Heart right ventricle (tissue), 16 donors: ENCODE measurements at regions not wholly inside any gene's neighbourhood (a gene's known extent, or its start where the extent isn't known, plus 50 kb on each side); places are given as distances from the start of the nearest gene placed in this dataset.
A peak's percentile ranks its signal among the peaks of the same experiment; 100 is the strongest.

Source experiments
- ATAC-seq, 8 donors: fragments of 200-7000 bp; cut with Tn5 transposase; one replicate each; pipeline ENCODE4 v1.9.1; 2020; ENCODE audit warnings: mild to moderate bottlenecking in 8 of 8, moderate library complexity in 8 of 8, moderate number of reproducible peaks in 1 of 8
- DNase-seq, 2 donors: peaks; one replicate each; pipeline ENCODE4 v3.0.0-alpha.2; 2020
- H3K27ac ChIP-seq, 10 donors: fragments of 200-600 bp; sonication (generic) in 2 of 10; one replicate each; pipeline versions ENCODE4 v1.5.0 to v1.8.0; 2020 to 2022; ENCODE audit warnings: mild to moderate bottlenecking in 3 of 10
- H3K27me3 ChIP-seq, 7 donors: fragments of 200-600 bp; one replicate each; pipeline ENCODE4 v1.8.0; 2021 to 2022; ENCODE audit warnings: mild to moderate bottlenecking in 2 of 7
- H3K36me3 ChIP-seq, 9 donors: fragments of 200-600 bp; sonication (generic) in 1 of 9; one replicate each; pipeline versions ENCODE4 v1.5.0 to v1.8.0; 2020 to 2022; ENCODE audit warnings: mild to moderate bottlenecking in 2 of 9
- H3K4me1 ChIP-seq, 9 donors: fragments of 200-600 bp; sonication (generic) in 1 of 9; one replicate each; pipeline versions ENCODE4 v1.5.0 to v1.8.0; 2020 to 2022; ENCODE audit warnings: mild to moderate bottlenecking in 4 of 9
- H3K4me3 ChIP-seq, 10 donors: fragments of 200-600 bp; sonication (generic) in 2 of 10; one replicate each; pipeline versions ENCODE4 v1.5.0 to v1.8.0; 2020 to 2022; ENCODE audit warnings: mild to moderate bottlenecking in 7 of 10, moderate library complexity in 2 of 10
- H3K9me3 ChIP-seq, 11 donors: fragments of 200-600 bp in 10 of 11; sonication (generic) in 2 of 11; one replicate each; pipeline versions ENCODE4 v1.5.0 to v1.8.0; 2013 to 2022; ENCODE audit warnings: mild to moderate bottlenecking in 2 of 11, control low read depth in 1 of 11, moderate library complexity in 1 of 11
- WGBS, 2 donors: extraction: QIAGEN DNeasy Blood & Tissue Kit; methylation state at CpG; one replicate each; pipeline ENCODE4 v1.1.7; 2013; ENCODE audit warnings: inconsistent platforms in 1 of 2; 5-methylcytosine and 5-hydroxymethylcytosine counted together
- intact Hi-C, 10 donors: fragments of 100-400 bp; cut with DNase I; formaldehyde crosslinking; loops; one replicate each; pipeline versions ENCODE4 v1.11.1 to v1.14.2; 2022
- TF ChIP-seq, protein P1 (sequence below), 9 donors: fragments of 200-600 bp; sonication (generic) in 2 of 9; IDR thresholded peaks; one replicate each; pipeline versions ENCODE4 v1.5.0 to v1.8.0; 2021 to 2022; ENCODE audit warnings: antibody characterized with exemption in 9 of 9, mild to moderate bottlenecking in 5 of 9, moderate library complexity in 1 of 9
- donor health status: Arrhythmogenic right ventricular cardiomyopathy.
- donor health status: ischemic (EF 13 %, LVEDD 7.1; RV severe dilation, severe dysfunction).
- donor health status: healthy with polysubstance abuse.
- donor health status: DM: no; HTN: yes; CAD: no.
- donor health status: DM: no; HTN: no; CAD: no.
- donor health status: ischemic (EF 25% LVEDD 6.9; RV normal size, moderate dysfunction).
- donor health status: ischemic (EF 25% LVEDD 5.7; RV mildly dilated, moderate dysfunction).
- donor health status: healthy.
- donor health status: DM: yes; HTN: yes; CAD: no.
- donor health status: Ischemic cardiomyopathy.
- donor health status: ischemic (EF 35%, LVEDD 5.7; RV mildly dilated, moderate dysfunction).
- donor health status: nonischemic (EF 11% LVEDD 7.7; RV severe dilation, severe dysfunction).
- donor health status: DM: yes; HTN: yes; CAD: no.
- donor health status: PGD.
- donor health status: ischemic (EF 29% LVEDD 5.4; RV normal size, mild dysfunction).
- donor health status: nonischemic (EF 23%, LVEDD 6.1; RV moderate dilation, normal function).

DNA sequence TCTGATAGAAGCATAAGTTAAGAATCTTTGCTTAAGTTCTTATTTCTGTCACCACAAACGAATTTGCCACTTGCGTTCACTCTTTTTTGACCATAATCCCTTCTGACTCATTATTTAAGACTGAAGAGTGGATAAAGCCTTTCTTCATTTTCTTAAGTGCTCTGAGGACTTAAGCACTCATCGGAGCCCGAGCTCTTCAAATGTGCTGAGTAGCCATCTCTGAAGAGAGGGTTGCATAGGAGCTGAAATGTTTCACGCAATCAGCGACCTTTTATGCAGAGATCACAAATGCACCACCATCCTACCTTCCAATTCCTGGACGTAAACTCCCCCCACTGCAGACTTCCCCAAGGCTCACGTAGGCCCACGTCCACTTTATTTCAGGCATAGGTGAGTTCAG is 699.2 kb downstream of the IRX1 start:
- Histone ChIP-seq H3K27ac (no peak overlapping the region), H3K36me3 (no peaks in the 10 kb centered on the region), H3K4me1 (no peaks in the 10 kb centered on the region), H3K4me3 (no peak overlapping the region), H3K9me3 (peaks cover 0 to 5% (median 0%) of the 10 kb centered on the region in 11 donors), H3K27me3 (peaks cover 0 to 15% (median 0%) of the 10 kb centered on the region in 7 donors)
- DNase-seq (no peak), ATAC-seq (no peak)
- intact Hi-C loops, result no loop called here
- 75% methylated on average over 9 of the region's 9 CpGs for WGBS, 2 donors
- TF ChIP-seq, protein P1, sequence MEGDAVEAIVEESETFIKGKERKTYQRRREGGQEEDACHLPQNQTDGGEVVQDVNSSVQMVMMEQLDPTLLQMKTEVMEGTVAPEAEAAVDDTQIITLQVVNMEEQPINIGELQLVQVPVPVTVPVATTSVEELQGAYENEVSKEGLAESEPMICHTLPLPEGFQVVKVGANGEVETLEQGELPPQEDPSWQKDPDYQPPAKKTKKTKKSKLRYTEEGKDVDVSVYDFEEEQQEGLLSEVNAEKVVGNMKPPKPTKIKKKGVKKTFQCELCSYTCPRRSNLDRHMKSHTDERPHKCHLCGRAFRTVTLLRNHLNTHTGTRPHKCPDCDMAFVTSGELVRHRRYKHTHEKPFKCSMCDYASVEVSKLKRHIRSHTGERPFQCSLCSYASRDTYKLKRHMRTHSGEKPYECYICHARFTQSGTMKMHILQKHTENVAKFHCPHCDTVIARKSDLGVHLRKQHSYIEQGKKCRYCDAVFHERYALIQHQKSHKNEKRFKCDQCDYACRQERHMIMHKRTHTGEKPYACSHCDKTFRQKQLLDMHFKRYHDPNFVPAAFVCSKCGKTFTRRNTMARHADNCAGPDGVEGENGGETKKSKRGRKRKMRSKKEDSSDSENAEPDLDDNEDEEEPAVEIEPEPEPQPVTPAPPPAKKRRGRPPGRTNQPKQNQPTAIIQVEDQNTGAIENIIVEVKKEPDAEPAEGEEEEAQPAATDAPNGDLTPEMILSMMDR (IDR thresholded peaks at IDR 0.05), result no peak

DNA sequence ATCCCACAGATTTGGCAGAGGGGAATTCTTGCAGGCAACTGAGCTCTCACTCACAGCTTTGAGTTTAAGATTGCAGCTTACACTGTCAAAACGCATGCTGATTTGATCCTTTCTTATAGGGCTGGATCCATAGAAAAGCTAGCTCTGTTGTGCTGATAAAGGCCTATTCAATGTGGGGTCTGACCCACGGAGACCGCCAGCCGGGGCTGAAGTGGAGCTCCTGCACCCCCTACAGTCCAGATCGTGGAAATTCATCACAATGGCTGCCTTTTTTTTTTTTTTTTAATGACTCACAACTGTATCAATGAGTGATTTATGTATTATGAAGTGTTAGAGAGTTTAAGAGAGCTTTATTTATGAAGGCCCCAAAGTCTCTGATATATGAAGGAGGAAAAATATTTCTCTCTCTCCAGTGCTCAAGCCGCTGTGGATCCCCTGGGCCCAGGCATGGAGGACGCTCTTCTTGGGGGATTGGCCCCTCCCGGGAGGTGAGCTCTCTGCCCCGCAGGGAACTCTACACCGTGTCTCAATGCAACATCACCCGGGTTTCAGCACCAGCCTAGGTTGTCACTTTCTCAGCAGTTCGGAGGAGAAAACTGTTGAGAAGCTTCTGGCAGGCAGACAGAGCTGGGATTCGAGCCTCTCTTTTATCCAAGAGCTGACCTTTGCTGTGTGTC is 700.2 kb downstream of the IRX1 start:
- intact Hi-C loops, result no loop called here
- Histone ChIP-seq H3K9me3 (peaks cover 0 to 5% (median 0%) of the 10 kb centered on the region in 11 donors), H3K27ac (no peak overlapping the region), H3K4me3 (no peak overlapping the region), H3K27me3 (peaks cover 0 to 15% (median 0%) of the 10 kb centered on the region in 7 donors), H3K4me1 (no peaks in the 10 kb centered on the region), H3K36me3 (no peaks in the 10 kb centered on the region)
- TF ChIP-seq, protein P1 (IDR thresholded peaks at IDR 0.05), result peak; percentile 14 to 67 (median 48)
- WGBS, 2 donors, result 25 to 28% methylated on average over 13 of the region's 13 CpGs
- ATAC-seq (peak in 2 of 8 donors; percentile 28 to 35), DNase-seq (no peak)

DNA sequence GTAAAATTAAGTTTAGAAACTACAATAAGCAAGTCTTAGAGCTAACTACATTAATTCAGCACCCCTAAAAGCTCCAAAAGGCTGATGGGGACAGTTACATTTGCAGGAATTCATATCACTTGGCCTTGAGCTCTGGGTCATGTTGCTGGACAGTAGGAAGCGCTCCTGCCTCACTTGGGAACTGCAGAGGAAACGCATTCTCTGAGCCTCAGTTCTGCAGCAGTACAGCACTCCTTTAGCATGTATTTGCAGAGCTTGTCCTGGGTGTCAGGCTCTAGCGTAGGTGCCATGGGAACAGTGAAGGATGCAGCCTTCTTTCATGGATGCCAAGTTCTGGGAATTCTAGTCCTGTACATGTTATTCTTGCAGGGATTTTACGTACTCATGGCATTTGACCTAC is 710.4 kb downstream of the IRX1 start:
- H3K27me3 ChIP-seq, result peaks cover 0 to 2% (median 0%) of the 10 kb centered on the region in 7 donors
- no peak for ATAC-seq
- H3K4me3 ChIP-seq, result no peak overlapping the region
- intact Hi-C loops, result no loop called here
- H3K9me3 ChIP-seq, result no peaks in the 10 kb centered on the region
- H3K36me3 ChIP-seq, result no peaks in the 10 kb centered on the region
- no peak for DNase-seq
- 74 to 80% methylated on average over 4 of the region's 4 CpGs for WGBS, 2 donors
- H3K4me1 ChIP-seq, result no peaks in the 10 kb centered on the region
- H3K27ac ChIP-seq, result no peak overlapping the region
- TF ChIP-seq, protein P1 (IDR thresholded peaks at IDR 0.05), result no peak

DNA sequence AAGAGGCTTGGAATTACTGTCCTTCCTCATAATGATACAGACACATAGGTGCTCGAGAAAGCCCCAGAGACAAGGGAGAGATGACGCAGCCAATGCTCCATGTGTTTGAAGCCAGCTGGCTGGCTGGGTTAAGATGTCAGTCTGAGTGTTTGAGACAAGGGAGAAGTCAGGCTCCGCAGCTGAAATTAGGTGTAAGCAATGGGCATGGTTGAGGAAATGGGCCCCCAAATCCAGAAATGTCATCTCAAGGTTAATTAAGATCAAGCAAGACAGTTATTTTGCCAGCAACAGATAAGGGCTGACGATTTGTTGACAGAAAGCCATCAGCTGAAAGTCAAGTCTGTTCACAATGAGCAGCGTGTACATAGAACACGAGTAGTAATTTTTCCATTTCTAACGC is 713.4 kb downstream of the IRX1 start:
- ATAC-seq, result no peak
- H3K36me3 ChIP-seq, result no peaks in the 10 kb centered on the region
- TF ChIP-seq, protein P1 (IDR thresholded peaks at IDR 0.05), result no peak
- H3K9me3 ChIP-seq, result no peaks in the 10 kb centered on the region
- intact Hi-C loops, result no loop called here
- no peak overlapping the region for H3K27ac ChIP-seq
- no peak overlapping the region for H3K4me3 ChIP-seq
- DNase-seq, result no peak
- peaks cover 0 to 5% (median 0%) of the 10 kb centered on the region in 7 donors for H3K27me3 ChIP-seq
- H3K4me1 ChIP-seq, result no peaks in the 10 kb centered on the region
- WGBS, 2 donors, result 33 to 54% methylated on average over 7 of the region's 7 CpGs
